Esophagus muscularis mucosa (tissue), 4 donors: ENCODE measurements at regions not wholly inside any gene's neighbourhood (a gene's known extent, or its start where the extent isn't known, plus 50 kb on each side); places are given as distances from the start of the nearest gene placed in this dataset.

Experiments used
- DNase-seq: peaks from one replicate; pipeline ENCODE4 v3.0.0-alpha.2; 2017; ENCODE audit errors: extremely low spot score
- H3K27ac ChIP-seq, 4 donors: fragments of 200-600 bp; sonication (generic); replicated peaks in 1 of 4; 1 replicate in 3 of 4; 2 replicates in 1 of 4; pipeline ENCODE4 v1.5.1; 2016 to 2019; ENCODE audit warnings: mild to moderate bottlenecking in 1 of 4
- H3K27me3 ChIP-seq, 4 donors: fragments of 200-600 bp; sonication (generic); one replicate each; pipeline versions ENCODE4 v1.5.1 to v1.6.0; 2016 to 2019
- H3K36me3 ChIP-seq, 4 donors: fragments of 200-600 bp; sonication (generic); one replicate each; pipeline ENCODE4 v1.5.1; 2016 to 2019
- H3K4me1 ChIP-seq, 4 donors: fragments of 200-600 bp; sonication (generic); one replicate each; pipeline ENCODE4 v1.5.1; 2016 to 2019
- H3K4me3 ChIP-seq, 4 donors: fragments of 200-600 bp; sonication (generic); 1 replicate in 2 of 4; 2 replicates in 2 of 4; pipeline ENCODE4 v1.5.1; 2016 to 2019; ENCODE audit warnings: mild to moderate bottlenecking in 4 of 4, moderate library complexity in 1 of 4
- H3K9me3 ChIP-seq, 4 donors: fragments of 200-600 bp; sonication (generic); 1 replicate in 3 of 4; 2 replicates in 1 of 4; pipeline ENCODE4 v1.5.1; 2016 to 2019
- EP300 ChIP-seq: sonication (generic); formaldehyde crosslinking; IDR thresholded peaks from one replicate; pipeline ENCODE4 v1.6.1; 2017; ENCODE audit warnings: antibody characterized with exemption
- POLR2A ChIP-seq: fragments of 450-650 bp; IDR thresholded peaks from one replicate; pipeline ENCODE4 v1.6.1; 2017; ENCODE audit warnings: antibody characterized with exemption, moderate library complexity, mild to moderate bottlenecking, low read depth
- POLR2AphosphoS5 ChIP-seq, 2 donors: sonication (generic); formaldehyde crosslinking; IDR thresholded peaks; one replicate each; pipeline ENCODE4 v1.6.1; 2017; ENCODE audit warnings: antibody characterized with exemption in 2 of 2
- WGBS: methylation state at CpG from one replicate; pipeline ENCODE4 v1.1.5; 2018; 5-methylcytosine and 5-hydroxymethylcytosine counted together
- intact Hi-C: fragments of 100-400 bp; cut with DNase I; formaldehyde crosslinking; loops from one replicate; pipeline ENCODE4 v1.15.1; 2023
- TF ChIP-seq, protein P1 (sequence below), 3 experiments: fragments of 200-600 bp in 2 of 3; fragments of 450-650 bp in 1 of 3; sonication (generic) in 2 of 3; IDR thresholded peaks; one replicate each; pipeline ENCODE4 v1.5.1; 2017 to 2019; ENCODE audit warnings: antibody characterized with exemption in 3 of 3, mild to moderate bottlenecking in 2 of 3, moderate library complexity in 1 of 3

DNA sequence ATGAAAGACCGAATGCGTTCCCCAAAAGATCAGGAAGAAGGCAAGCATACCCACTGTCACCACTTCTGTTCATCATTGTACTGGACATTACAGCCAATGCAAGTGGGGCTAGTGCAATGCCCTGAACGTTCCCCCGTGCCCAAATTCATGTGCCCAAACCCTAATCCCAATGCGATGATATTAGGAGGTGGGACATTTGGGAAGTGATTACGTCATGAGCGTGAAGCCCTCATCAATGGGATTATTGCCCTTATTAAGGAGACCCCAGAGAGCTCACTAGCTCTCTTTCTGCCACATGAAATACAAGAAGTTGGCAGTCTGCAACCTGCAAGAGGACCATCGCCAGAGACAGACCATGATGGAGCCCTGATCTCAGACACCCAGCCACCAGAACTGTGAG lies 511.4 kb upstream of the TPK1 start:
- H3K27ac ChIP-seq = no peak overlapping the region

DNA sequence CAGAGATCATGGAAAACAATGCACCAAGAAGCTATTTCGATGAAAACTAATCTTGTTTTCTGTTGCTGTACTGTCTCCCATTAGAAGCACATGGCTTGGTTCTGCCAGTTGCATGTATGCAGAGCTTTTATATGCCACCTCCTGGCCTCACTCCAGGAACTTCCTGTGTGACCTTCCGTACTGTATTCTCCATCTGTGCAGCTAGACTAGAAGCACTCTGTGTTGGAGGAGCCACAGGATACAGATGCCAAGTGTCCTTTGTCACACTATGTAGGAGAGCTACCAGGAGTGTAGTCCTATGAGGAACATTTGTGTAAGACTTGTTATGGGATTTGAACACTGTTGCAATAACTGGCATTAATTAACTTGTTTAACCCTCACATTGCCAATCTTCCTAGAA lies 503.5 kb upstream of the TPK1 start:
- 71% methylated on average over 2 of the region's 2 CpGs for WGBS
- Histone ChIP-seq H3K9me3 (peaks cover 0 to 3% (median 0%) of the 10 kb centered on the region in 4 donors), H3K36me3 (no peaks in the 10 kb centered on the region), H3K27me3 (no peaks in the 10 kb centered on the region), H3K4me1 (no peaks in the 10 kb centered on the region), H3K27ac (no peak overlapping the region), H3K4me3 (no peak overlapping the region)
- DNase-seq = no peak
- intact Hi-C loops = no loop called here
- TF ChIP-seq EP300 (no peak), POLR2AphosphoS5 (IDR thresholded peaks at IDR 0.05) (no peak), POLR2A (no peak)
- TF ChIP-seq, protein P1, sequence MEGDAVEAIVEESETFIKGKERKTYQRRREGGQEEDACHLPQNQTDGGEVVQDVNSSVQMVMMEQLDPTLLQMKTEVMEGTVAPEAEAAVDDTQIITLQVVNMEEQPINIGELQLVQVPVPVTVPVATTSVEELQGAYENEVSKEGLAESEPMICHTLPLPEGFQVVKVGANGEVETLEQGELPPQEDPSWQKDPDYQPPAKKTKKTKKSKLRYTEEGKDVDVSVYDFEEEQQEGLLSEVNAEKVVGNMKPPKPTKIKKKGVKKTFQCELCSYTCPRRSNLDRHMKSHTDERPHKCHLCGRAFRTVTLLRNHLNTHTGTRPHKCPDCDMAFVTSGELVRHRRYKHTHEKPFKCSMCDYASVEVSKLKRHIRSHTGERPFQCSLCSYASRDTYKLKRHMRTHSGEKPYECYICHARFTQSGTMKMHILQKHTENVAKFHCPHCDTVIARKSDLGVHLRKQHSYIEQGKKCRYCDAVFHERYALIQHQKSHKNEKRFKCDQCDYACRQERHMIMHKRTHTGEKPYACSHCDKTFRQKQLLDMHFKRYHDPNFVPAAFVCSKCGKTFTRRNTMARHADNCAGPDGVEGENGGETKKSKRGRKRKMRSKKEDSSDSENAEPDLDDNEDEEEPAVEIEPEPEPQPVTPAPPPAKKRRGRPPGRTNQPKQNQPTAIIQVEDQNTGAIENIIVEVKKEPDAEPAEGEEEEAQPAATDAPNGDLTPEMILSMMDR (IDR thresholded peaks at IDR 0.05) = no peak

More for the DNA sequence above, 511.4 kb upstream of the TPK1 start:
- TF ChIP-seq, protein P1 (IDR thresholded peaks at IDR 0.05) = no peak
- TF ChIP-seq POLR2A (no peak), POLR2AphosphoS5 (IDR thresholded peaks at IDR 0.05) (no peak), EP300 (no peak)
- H3K9me3 ChIP-seq = peaks cover 0 to 4% (median 0%) of the 10 kb centered on the region in 4 donors
- intact Hi-C loops = no loop called here
- no peak for DNase-seq
- H3K27me3 ChIP-seq = no peaks in the 10 kb centered on the region
- H3K4me1 ChIP-seq = no peaks in the 10 kb centered on the region
- no peaks in the 10 kb centered on the region for H3K36me3 ChIP-seq
- H3K4me3 ChIP-seq = no peak overlapping the region
- 92% methylated on average over 8 of the region's 8 CpGs for WGBS

DNA sequence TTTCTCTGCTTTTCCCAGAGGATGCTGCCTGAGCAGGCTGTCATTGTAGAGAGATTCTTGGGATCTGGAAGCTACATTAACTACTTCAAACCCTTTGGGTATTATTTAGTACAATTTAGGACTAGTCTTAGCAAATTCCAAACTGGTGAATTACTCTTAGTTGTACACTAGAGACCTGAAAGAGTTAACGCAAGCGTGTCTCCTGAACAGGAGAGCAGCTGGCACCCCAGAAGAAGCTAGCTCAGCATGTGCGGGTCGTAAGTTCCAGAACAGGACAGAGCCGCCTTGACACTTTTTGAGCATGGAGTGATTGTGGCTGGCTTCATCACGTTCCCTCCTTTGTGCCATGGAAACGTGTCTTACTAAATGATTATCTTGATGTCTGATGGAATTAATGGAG lies 495.7 kb upstream of the TPK1 start:
- H3K9me3 ChIP-seq = peaks cover 0 to 3% (median 0%) of the 10 kb centered on the region in 4 donors
- no peak for TF ChIP-seq POLR2A
- TF ChIP-seq, protein P1 (IDR thresholded peaks at IDR 0.05) = no peak
- no peak for TF ChIP-seq EP300
- TF ChIP-seq POLR2AphosphoS5 (IDR thresholded peaks at IDR 0.05) = no peak
- no peaks in the 10 kb centered on the region for H3K4me1 ChIP-seq
- H3K27me3 ChIP-seq = no peaks in the 10 kb centered on the region
- intact Hi-C loops = no loop called here
- no peaks in the 10 kb centered on the region for H3K36me3 ChIP-seq
- no peak overlapping the region for H3K27ac ChIP-seq
- DNase-seq = no peak
- WGBS = 73% methylated on average over 7 of the region's 7 CpGs
- no peak overlapping the region for H3K4me3 ChIP-seq

DNA sequence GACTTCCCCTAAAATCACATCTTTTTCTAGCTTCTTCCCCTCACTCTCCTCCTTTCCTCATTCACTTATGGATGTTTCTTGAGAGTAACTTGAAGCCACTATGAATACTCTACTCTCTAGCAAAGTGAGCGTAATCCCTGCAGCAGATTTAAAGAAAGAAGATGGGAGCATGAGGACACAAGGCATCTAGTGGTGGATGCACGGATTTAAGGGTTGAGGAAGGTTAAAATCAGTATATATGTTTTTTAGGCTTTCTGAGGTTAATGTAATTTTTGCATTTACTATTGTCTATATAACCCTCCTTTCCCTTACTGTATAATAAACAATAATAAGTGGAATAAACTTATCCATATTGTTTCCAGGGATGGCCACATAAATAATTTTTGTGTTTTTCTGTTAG lies 495.2 kb upstream of the TPK1 start:
- Histone ChIP-seq H3K36me3 (no peaks in the 10 kb centered on the region), H3K9me3 (peaks cover 0 to 3% (median 0%) of the 10 kb centered on the region in 4 donors), H3K27ac (no peak overlapping the region), H3K4me3 (no peak overlapping the region), H3K4me1 (no peaks in the 10 kb centered on the region), H3K27me3 (no peaks in the 10 kb centered on the region)
- intact Hi-C loops = no loop called here
- 85% methylated on average over 2 of the region's 2 CpGs for WGBS
- DNase-seq = no peak
- TF ChIP-seq POLR2AphosphoS5 (IDR thresholded peaks at IDR 0.05) = no peak
- TF ChIP-seq, protein P1 (IDR thresholded peaks at IDR 0.05) = no peak
- TF ChIP-seq POLR2A = no peak
- TF ChIP-seq EP300 = no peak

DNA sequence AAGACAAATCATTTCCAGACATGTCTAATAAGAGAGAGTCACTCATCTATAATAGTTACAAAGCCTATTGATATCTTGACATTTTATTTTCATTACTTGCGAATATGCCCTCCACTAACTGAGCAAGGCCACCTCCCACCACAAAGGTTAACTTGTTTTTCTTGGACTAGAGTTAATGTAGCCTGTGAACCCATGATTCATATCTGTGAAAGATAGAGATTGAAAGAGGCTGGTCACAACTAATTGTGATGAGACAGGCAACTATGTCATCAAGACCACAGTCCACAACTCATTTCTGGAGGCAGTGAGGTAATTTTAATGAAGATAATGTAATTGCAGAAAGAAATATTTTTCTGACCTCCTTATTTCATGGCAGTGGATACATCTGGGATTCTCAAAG lies 491.8 kb upstream of the TPK1 start:
- Histone ChIP-seq H3K4me3 (no peak overlapping the region), H3K9me3 (no peaks in the 10 kb centered on the region), H3K27ac (no peak overlapping the region), H3K27me3 (no peaks in the 10 kb centered on the region), H3K4me1 (no peaks in the 10 kb centered on the region), H3K36me3 (no peaks in the 10 kb centered on the region)
- DNase-seq = no peak
- intact Hi-C loops = no loop called here
- TF ChIP-seq EP300 (no peak), POLR2A (no peak), POLR2AphosphoS5 (IDR thresholded peaks at IDR 0.05) (no peak)
- TF ChIP-seq, protein P1 (IDR thresholded peaks at IDR 0.05) = no peak
- WGBS = 73% methylated on average over 1 of the region's 1 CpG
